Keratinocyte (primary cell): ENCODE measurements at regions not wholly inside any gene's neighbourhood (a gene's known extent, or its start where the extent isn't known, plus 50 kb on each side); places are given as distances from the start of the nearest gene placed in this dataset.

Experiments
- DNase-seq: peaks from one replicate; pipeline ENCODE4 v3.0.0-alpha.2; 2011; ENCODE audit warnings: low read depth, missing footprints, low spot score
- FAIRE-seq: peaks from 2 replicates; lab custom pipeline; 2011; peaks lifted over from hg19 to GRCh38; lab: Jason Lieb, UNC
- H2AFZ ChIP-seq: 2 replicates; pipeline ENCODE4 v1.6.0; 2012; ENCODE audit warnings: low read length, control low read depth, inconsistent platforms; ENCODE audit not compliant: control insufficient read depth
- H3K27ac ChIP-seq: 2 replicates; pipeline ENCODE4 v1.5.1; 2011; ENCODE audit warnings: low read length; ENCODE audit not compliant: control insufficient read depth, insufficient read depth
- H3K27me3 ChIP-seq: 3 replicates; pipeline ENCODE4 v1.6.0; 2011; ENCODE audit warnings: low read length; ENCODE audit not compliant: control insufficient read depth, insufficient read depth; ENCODE audit errors: extremely low read depth
- H3K36me3 ChIP-seq, 2 experiments: 2 replicates in 1 of 2; 3 replicates in 1 of 2; pipeline ENCODE4 v1.5.1; 2011; ENCODE audit warnings: low read length in 2 of 2, mild to moderate bottlenecking in 1 of 2; ENCODE audit not compliant: control insufficient read depth in 2 of 2, insufficient read depth in 2 of 2; ENCODE audit errors: extremely low read depth in 1 of 2
- H3K4me1 ChIP-seq: 3 replicates; pipeline ENCODE4 v1.5.1; 2011; ENCODE audit warnings: low read length; ENCODE audit not compliant: control insufficient read depth, insufficient read depth; ENCODE audit errors: extremely low read depth
- H3K4me2 ChIP-seq: 3 replicates; pipeline ENCODE4 v1.6.0; 2011; ENCODE audit warnings: low read depth, low read length; ENCODE audit not compliant: control insufficient read depth, insufficient read depth; ENCODE audit errors: extremely low read depth
- H3K4me3 ChIP-seq, 3 experiments: fragments of 200-600 bp in 1 of 3; sonication (generic) in 1 of 3; 2 replicates in 2 of 3; 3 replicates in 1 of 3; pipeline ENCODE4 v1.5.1; 2011 to 2016; ENCODE audit warnings: low read length in 3 of 3, mild to moderate bottlenecking in 3 of 3, control low read depth in 2 of 3, inconsistent platforms in 1 of 3, low read depth in 1 of 3, mixed read lengths in 1 of 3, mixed run types in 1 of 3, moderate library complexity in 1 of 3; ENCODE audit not compliant: control insufficient read depth in 2 of 3, insufficient read depth in 2 of 3; ENCODE audit errors: extremely low read depth in 1 of 3
- H3K79me2 ChIP-seq: 2 replicates; pipeline ENCODE4 v1.6.0; 2012; ENCODE audit warnings: low read length; ENCODE audit not compliant: control insufficient read depth, insufficient read depth
- H3K9ac ChIP-seq: 3 replicates; pipeline ENCODE4 v1.6.0; 2011; ENCODE audit warnings: low read length; ENCODE audit not compliant: control insufficient read depth, insufficient read depth; ENCODE audit errors: extremely low read depth
- H3K9me1 ChIP-seq: 3 replicates; pipeline ENCODE4 v1.6.0; 2011; ENCODE audit warnings: low read length; ENCODE audit not compliant: control insufficient read depth, insufficient read depth; ENCODE audit errors: extremely low read depth
- H3K9me3 ChIP-seq: 2 replicates; pipeline ENCODE4 v1.5.1; 2012; ENCODE audit warnings: low read depth, low read length; ENCODE audit not compliant: control insufficient read depth
- H4K20me1 ChIP-seq: 3 replicates; pipeline ENCODE4 v1.6.0; 2011; ENCODE audit warnings: low read length; ENCODE audit not compliant: control insufficient read depth, insufficient read depth; ENCODE audit errors: extremely low read depth
- CTCF ChIP-seq, 3 experiments: IDR thresholded peaks in 1 of 3; conservative IDR thresholded peaks in 1 of 3; optimal IDR thresholded peaks in 1 of 3; 2 replicates in 2 of 3; 3 replicates in 1 of 3; pipeline versions ENCODE3 to v1.5.1; 2011; ENCODE audit warnings: low read length in 3 of 3, mild to moderate bottlenecking in 3 of 3, moderate library complexity in 2 of 3, control low read depth in 1 of 3, inconsistent platforms in 1 of 3; ENCODE audit not compliant: insufficient read depth in 2 of 3; ENCODE audit errors: extremely low read depth in 1 of 3
- EZH2 ChIP-seq: IDR thresholded peaks from one replicate; pipeline ENCODE4 v1.6.1; 2012; ENCODE audit warnings: inconsistent platforms, mild to moderate bottlenecking, low read length, moderate library complexity
- dilution Hi-C: fragments of 300-500 bp; cut with MboI; formaldehyde crosslinking; loops from one replicate; pipeline ENCODE4 v1.7.0; 2020; ENCODE audit warnings: low sequenced_read_pairs; ENCODE audit not compliant: extremely low pct_ligation_motif_present

- Histone ChIP-seq H3K4me3 (no peak overlapping the region), H3K36me3 (no peaks in the 10 kb centered on the region), H3K79me2 (no peaks in the 10 kb centered on the region), H2AFZ (no peak overlapping the region), H3K27ac (no peak overlapping the region), H3K9me1 (no peaks in the 10 kb centered on the region), H3K9me3 (no peaks in the 10 kb centered on the region), H3K9ac (no peak overlapping the region), H3K27me3 (no peaks in the 10 kb centered on the region), H3K4me2 (no peak overlapping the region), H3K4me1 (peaks cover 17% of the 10 kb centered on the region), H4K20me1 (no peaks in the 10 kb centered on the region)
- DNase-seq (no peak), FAIRE-seq (no peak)
- dilution Hi-C loops: no loop called here
- TF ChIP-seq CTCF (optimal IDR thresholded peaks at IDR 0.05 in 1 of 3, IDR thresholded peaks at IDR 0.05 in 1 of 3, conservative IDR thresholded peaks at IDR 0.05 in 1 of 3; ENCODE audit: extremely low read depth in 1 of 3, insufficient read depth in 2 of 3, low read length in 3 of 3) (no peak), EZH2 (no peak)
Observed at GRCh38 chr5:173458828-173459609, 130.8 kb upstream of the STC2 start.

DNA sequence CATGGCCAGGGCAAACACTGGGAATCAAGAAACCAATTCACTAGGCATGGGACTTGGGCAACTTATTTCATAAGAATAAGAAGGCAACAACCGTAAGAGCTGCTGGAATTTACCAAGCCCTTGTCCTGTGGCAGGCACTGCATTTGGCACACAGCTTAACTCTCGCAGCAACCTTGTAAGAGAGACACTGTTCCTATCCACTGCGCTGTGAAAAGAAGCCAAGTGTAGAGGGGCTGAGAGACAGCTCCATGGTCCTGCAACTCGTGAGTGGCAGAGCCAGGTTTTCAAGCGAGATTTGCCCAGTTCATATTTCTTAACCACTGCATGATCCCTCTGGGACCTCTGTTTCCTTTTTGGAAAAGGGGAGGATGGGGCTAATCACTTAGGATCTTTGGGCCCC is 129.3 kb upstream of the STC2 start:
- Histone ChIP-seq H3K27ac (no peak overlapping the region), H2AFZ (no peak overlapping the region), H3K79me2 (no peaks in the 10 kb centered on the region), H3K4me3 (no peak overlapping the region), H3K9me3 (no peaks in the 10 kb centered on the region), H4K20me1 (no peaks in the 10 kb centered on the region), H3K9me1 (no peaks in the 10 kb centered on the region), H3K36me3 (no peaks in the 10 kb centered on the region), H3K9ac (no peak overlapping the region), H3K4me2 (no peak overlapping the region), H3K4me1 (peaks cover 22% of the 10 kb centered on the region), H3K27me3 (no peaks in the 10 kb centered on the region)
- TF ChIP-seq EZH2: no peak
- no peak for TF ChIP-seq CTCF (optimal IDR thresholded peaks at IDR 0.05 in 1 of 3, IDR thresholded peaks at IDR 0.05 in 1 of 3, conservative IDR thresholded peaks at IDR 0.05 in 1 of 3; ENCODE audit: extremely low read depth in 1 of 3, insufficient read depth in 2 of 3, low read length in 3 of 3)
- FAIRE-seq (no peak), DNase-seq (no peak)
- dilution Hi-C loops: no loop called here
